Epithelial cell of esophagus (primary cell): ENCODE measurements at regions not wholly inside any gene's neighbourhood (a gene's known extent, or its start where the extent isn't known, plus 50 kb on each side); places are given as distances from the start of the nearest gene placed in this dataset.
A peak's percentile ranks its signal among the peaks of the same experiment; 100 is the strongest.

Source experiments
- DNase-seq: peaks from one replicate; pipeline ENCODE4 v3.0.0; 2010; ENCODE audit warnings: low read depth
- H3K4me3 ChIP-seq: 2 replicates; pipeline ENCODE4 v1.5.1; 2011; ENCODE audit warnings: mild to moderate bottlenecking, low read length, control low read depth
- CTCF ChIP-seq: IDR thresholded peaks from 2 replicates; pipeline ENCODE4 v1.5.1; 2011; ENCODE audit warnings: low read depth, mild to moderate bottlenecking, low read length, control low read depth, inconsistent platforms; ENCODE audit not compliant: insufficient read depth; ENCODE audit errors: missing control alignments

GRCh38 chr13:110782185-110782584 is 68.7 kb downstream of the ING1 start:
- no peak for TF ChIP-seq CTCF
- no peak for DNase-seq
- H3K4me3 ChIP-seq = no peak overlapping the region

- TF ChIP-seq CTCF = no peak
- peak; percentile 6 for DNase-seq
- H3K4me3 ChIP-seq = no peak overlapping the region
These were observed 71.2 kb downstream of the ING1 start for GRCh38 chr13:110784704-110785103.

GRCh38 chr13:110788778-110789177 is 75.3 kb downstream of the ING1 start:
- H3K4me3 ChIP-seq = no peak overlapping the region
- DNase-seq = no peak
- TF ChIP-seq CTCF = no peak

GRCh38 chr13:110789871-110790270 is 76.4 kb downstream of the ING1 start:
- DNase-seq = no peak
- no peak overlapping the region for H3K4me3 ChIP-seq
- no peak for TF ChIP-seq CTCF

- H3K4me3 ChIP-seq = no peak overlapping the region
- TF ChIP-seq CTCF = no peak
- DNase-seq = no peak
These were observed 76.9 kb downstream of the ING1 start for GRCh38 chr13:110790371-110790770.

GRCh38 chr13:110794209-110794608 is 80.7 kb downstream of the ING1 start:
- no peak for DNase-seq
- no peak for TF ChIP-seq CTCF
- H3K4me3 ChIP-seq = no peak overlapping the region

GRCh38 chr13:110797230-110797877 is 83.9 kb downstream of the ING1 start:
- no peak for DNase-seq
- TF ChIP-seq CTCF = no peak
- no peak overlapping the region for H3K4me3 ChIP-seq
